GM21360 (cell line): ENCODE measurements at regions not wholly inside any gene's neighbourhood (a gene's known extent, or its start where the extent isn't known, plus 50 kb on each side); places are given as distances from the start of the nearest gene placed in this dataset.
"Not testable (repeated sequence)": the region's sequence is repeated elsewhere in the genome, so short reads cannot be mapped to it uniquely, and the experiment has no call there.

ENCODE experiments used
- ATAC-seq: cut with Tn5 transposase; IDR thresholded peaks from one replicate; pipeline ENCODE4 v1.9.1; 2021; ENCODE audit warnings: mild to moderate bottlenecking, moderate library complexity; ENCODE audit not compliant: unreplicated experiment

DNA sequence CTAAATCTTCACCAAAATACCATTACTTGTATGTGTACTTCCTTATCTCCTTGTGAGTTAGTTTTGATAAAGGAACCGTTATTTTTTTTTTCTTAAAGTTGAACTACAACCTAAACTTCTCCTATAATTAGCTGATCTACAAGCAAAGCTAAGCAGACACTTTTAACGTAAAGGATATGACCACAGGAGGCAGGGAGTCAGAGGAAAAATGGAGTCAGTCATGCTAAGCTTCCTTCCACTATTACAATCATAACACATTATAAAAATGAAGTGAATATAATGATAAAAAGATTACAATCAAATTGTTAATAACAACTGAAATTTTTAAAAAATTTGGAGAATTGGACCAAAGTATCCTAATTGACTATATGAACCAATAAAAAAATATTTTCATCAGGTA lies 892.6 kb downstream of the KCNT2 start:
- ATAC-seq: no peak

DNA sequence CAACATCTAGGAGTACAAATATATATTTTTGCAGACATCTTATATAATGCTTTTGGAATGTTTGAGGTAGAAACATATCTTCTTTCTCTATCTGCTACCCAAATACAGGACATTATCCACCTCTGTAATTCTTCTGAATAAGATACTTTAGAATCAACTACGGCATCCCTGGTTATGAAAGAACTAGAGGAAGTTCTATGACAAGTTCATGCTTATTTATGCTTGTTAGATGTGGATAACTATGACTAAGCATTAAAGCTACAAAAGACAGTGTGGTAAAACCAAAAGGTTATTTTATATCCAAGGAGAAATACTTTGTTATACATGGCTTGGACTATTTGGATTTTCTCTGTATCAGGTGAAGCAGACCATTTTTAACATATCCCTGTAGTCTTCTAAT lies 894.0 kb downstream of the KCNT2 start:
- no peak for ATAC-seq

DNA sequence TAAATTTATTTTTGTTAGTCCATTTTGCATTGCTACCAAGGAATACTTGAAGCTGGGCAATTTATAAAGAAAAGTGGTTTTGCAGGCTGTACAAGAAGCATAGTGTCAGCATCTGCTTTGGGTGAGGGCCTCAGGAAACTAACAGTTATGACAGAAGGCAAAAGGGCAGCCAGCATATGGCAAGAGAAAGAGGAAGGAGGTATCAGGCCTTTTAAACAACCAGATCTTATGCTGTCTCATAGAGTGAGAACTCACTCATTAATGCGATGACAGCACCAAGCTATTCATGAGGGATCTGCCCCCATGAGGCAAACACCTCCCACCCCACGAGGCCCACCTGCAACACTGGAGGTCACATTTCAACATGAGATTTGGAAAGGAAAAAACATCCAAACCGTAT lies 898.4 kb downstream of the KCNT2 start:
- no peak for ATAC-seq

DNA sequence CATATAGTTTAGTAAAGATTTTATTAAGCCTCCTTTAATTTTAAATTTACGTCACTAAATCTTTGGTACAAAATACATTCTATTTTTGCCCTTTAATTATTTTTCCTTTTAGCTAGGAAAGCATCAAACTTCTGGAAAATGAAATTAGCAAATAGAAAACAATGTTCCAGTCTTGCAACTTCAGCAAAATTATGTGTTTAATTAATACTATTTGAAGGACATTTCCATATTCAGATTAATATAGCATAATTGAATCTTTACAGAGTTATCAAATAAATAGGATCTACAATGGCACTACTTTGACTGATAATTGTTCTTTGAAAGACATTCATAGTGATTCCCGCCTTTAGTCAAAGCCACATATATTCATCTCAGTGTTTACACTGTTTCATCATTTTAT lies 904.2 kb downstream of the KCNT2 start:
- no peak for ATAC-seq

DNA sequence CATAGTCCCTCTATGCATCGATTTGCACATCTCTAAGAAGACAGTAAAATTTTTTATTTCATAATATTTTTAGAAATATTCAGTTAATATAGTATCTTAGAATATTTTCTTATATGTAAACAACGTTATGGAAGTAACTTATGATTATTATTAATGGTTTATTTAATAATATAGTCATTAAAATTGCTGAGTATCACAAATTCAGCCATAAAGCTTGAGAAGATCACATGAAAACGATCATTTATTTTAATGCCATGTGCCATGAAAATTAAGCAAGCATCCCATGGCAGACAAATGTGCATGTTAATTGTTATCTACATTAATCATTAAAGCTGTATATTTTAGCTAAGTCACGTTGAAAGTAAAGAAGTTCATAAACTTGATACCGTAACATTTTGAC lies 907.1 kb downstream of the KCNT2 start:
- no peak for ATAC-seq

DNA sequence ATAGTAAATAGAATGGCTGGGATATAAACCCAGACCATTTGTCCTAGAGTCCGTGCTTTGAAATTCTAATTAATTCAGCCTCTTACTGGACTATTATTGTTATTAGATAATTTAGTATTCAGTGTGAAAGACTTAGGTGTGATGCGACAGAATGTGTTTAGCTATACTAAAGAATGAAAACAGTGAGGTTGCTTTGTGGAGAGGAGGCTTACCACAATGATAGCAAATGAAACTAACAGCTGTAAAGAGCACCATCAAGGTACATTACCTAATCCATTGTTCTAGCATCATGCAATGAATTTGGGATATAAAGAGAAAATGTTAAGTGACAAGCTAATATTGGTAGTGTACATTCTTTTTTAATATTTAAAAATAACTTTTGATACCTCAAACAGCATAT lies 911.1 kb downstream of the KCNT2 start:
- ATAC-seq: no peak

DNA sequence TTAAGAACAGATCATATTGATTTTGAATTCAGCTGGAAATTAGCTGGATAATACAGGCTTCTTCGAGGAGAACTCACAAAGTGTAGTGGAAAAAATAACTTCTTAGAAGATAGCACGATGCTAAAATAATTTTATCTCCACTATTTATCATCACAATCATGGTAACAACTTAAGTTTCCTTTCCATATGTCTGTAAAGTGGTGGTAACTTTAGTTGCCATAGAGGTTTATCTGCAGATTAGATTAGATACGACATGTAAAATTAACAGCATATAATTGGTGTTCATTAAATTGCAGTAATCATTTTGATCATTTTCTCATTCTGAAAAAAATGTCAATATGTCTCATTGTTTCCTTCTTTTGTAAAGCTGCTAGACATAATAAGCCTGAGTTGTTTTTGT lies 921.5 kb downstream of the KCNT2 start:
- no peak for ATAC-seq

DNA sequence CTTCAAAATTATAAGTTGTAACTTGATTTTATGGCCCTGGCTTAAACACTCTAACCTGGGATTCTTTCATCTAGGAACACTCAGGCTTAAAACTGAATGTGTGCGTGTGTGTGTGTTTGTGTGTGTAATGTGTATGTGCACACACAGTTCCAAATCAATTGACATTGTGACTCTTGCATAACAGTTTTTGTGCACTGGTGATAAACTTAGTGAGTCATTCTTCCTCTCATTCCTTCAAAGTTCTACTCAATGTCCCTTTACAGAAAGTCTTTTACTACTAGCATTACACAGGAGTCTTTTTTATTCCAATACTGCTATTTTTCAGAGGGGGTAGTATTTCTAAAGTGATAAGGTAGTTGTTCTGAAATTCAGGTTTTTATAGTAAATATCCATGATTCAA lies 943.6 kb downstream of the KCNT2 start:
- ATAC-seq: no peak

DNA sequence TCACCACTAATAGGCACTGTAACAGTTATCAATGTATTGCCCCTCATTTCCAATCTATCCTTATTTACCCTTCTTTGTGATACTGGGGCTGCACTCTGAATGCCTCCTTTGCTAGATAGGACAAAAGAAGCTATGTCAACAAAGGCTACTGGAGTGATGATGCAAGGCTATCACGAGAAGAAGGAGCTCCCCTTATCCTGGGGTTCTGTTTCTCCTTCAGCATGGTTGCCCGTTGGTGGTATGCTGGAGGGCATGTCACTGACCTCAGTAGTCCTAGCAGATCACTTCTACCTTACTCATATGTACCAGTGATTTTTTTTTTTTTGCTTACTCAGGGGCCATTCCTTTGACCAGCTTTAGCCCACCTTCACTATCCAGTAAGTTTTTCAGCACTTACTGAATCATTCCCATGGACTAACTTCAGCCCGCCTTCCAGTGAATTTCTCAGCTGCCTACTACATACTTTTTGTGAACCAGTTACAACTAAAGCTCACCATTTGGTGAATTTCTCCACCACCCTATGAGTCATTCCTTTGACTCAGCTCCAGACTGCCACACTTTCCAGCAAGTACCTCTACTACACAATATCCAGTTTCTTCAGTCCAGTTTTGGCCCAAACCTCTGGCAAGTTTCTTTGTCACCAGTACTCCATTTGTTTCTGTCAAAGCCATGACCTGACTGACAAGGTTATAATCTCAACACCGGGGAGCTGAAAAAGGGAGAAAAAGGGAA lies 944.5 kb downstream of the KCNT2 start:
- no peak for ATAC-seq

DNA sequence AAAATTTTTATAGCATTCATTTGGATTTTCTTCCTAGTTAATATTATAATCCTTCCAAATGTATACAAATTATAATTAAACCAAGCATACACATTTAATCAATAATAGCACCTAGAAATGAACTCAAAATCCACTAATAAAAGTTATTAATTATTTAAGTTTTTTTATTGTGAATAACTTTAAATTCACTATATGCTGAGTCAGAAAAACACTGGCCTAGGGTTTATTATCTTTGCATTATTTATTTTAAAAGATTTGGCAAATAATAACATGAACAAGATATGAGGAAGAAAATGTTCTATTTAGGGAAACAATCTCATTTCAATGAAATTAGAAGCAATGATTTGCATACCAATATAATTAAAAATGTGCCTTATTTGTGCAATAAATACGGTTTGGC lies 951.5 kb downstream of the KCNT2 start:
- no peak for ATAC-seq

DNA sequence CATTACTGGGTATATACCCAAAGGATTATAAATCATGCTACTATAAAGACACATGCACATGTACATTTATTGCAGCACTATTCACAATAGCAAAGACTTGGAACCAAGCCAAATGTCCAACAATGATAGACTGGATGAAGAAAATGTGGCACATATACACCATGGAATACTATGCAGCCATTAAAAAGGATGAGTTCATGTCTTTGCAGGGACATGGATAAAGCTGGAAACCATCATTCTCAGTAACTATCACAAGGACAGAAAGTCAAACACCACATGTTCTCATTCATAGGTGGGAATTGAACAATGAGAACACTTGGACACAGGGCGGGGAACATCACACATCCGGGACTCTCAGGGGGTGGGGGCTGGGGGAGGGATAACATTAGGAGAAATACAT lies 959.4 kb downstream of the KCNT2 start:
- not testable (repeated sequence) for ATAC-seq

DNA sequence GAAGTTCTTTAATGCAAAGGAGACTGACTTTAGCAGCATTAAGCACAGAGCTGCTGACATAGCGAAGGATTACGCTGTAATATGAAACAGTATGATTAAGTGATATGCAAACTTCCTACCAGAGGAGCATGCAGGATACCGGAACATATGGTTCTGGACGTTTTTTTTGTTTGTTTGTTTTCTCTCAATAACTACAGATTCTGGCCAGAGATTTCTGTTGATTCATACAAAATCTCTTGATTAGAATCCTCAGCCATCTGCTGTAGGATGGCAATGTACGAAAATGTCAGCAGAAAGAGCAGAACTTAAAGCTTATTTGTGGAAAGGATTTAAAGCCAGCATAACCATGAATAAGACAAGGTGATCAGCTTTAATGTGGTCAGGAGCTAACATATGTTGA lies 970.7 kb downstream of the KCNT2 start:
- no peak for ATAC-seq

DNA sequence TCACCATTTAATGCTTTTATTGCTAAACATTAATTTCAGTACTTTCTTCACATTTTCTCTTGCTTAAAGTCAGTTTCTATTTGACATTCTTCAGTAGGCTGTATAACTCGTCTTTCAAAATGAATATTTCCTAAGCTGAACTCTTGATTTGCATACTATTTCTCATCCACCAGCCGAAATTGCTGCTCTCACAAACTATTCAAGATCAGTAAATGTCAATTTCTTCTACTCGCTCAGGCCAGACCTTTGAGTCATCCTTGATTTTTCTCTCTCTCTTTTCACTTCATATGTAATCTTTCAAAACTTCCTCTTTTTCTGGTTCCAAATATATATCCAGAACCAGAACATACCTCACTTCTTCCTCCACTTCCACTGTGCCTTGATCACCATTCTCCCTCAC lies 990.0 kb downstream of the KCNT2 start:
- ATAC-seq: no peak

DNA sequence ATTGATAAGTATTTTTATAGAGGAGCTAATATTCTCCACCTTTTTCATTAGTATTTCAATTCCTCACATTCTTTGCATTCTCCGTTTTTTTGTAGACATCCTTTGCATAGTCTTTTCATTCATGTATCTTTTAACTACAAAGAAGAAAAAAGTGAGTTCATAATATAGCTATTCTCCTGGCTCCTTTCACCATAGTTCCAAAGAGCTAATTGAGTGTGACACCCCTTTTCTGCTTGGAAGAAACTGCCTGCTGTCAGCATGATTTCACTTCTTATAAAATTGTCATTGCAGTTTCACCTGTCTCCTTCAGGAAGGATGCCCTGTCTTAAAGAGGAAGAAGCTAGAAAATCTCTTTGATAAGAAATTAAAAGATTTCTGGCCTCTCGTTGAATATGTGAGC lies 991.1 kb downstream of the KCNT2 start:
- no peak for ATAC-seq

DNA sequence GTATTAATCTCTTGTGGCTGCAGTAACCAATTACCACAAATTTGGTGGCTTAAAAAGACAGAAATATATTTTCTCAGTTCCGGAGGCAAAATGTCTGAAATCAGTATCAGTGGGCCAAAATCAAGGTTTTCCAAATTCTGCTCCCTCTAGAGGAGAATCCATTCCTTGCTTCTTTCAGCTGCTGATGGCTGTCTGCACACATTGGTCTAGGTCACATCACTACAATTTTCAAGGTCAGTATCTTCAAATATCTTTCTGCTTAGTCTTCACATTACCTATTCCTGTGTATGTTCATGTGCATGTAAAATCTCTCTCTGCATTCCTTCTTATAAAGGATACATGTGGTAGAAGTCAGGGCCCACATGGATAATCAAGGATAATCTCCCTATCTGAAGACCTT lies 999.4 kb downstream of the KCNT2 start:
- no peak for ATAC-seq

DNA sequence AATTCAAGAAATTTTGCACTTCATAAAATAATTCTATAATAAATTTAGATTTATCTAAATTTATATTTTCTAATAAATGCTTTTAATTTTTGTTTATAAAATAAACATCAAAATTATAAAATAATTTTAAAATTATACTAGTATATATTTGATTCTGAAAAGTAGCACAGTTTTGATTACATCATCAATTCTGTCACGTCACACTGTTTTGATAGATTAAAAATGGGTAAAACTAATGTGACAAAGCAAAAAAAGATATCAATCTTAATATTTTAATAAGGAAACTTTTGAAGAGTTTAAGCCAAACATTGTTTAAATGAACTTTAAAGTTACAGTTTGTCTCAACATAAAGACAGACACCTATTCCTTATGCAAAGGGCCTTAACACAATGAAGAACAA lies 1001.8 kb downstream of the KCNT2 start:
- ATAC-seq: no peak

DNA sequence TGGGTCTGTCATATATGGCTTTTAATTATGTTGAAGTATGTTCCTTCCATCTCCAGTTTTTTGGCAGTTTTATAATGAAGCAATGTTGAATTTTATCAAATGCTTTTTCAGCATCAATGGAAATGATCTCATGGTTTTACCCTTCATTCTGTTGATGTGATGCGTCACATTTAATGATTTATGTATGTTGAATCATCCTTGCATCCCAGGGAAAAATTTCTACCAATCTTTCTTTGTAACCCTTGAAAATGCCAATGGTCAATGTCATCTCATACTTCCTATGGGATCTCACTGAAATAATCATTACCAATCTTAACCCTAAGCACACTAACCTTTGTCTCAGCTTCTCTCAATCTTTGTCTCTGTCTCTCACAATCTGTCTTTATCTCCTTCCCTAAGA lies 1004.0 kb downstream of the KCNT2 start:
- no peak for ATAC-seq

DNA sequence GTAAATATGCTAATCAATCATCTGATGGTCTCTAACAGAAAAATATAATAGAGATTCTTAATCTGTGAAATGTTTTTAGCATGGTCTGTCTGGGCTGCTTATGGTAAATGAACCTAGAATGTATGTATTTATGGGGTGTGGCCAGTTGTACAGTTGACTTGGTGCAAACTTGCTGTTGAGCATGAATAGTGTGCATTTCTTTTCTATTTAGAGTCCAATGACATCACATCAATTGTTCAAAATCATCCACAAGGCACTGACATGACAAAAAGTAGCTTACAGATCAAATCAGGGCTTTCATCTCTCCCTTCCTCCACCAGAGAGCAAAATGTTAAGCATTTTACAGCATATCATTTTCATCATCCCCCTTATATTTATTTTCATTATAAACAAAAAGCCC lies 1010.3 kb downstream of the KCNT2 start:
- no peak for ATAC-seq

DNA sequence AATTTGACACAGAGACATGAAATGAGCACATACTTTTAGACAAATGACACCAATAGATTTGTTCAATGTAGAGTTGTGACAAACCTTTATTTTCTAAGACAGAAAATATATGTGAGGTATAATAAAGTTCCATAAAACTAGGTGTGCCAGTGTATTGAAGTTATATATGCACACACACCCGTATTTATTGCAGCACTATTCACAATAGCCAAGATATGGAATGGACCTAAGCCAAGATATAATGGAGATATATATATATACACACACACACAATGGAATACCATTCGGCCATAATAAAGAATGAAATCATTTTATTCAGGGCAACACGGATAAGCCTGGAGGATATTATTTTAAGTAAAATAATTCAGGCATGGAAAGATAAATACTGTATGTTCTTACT lies 1013.5 kb downstream of the KCNT2 start:
- no peak for ATAC-seq

DNA sequence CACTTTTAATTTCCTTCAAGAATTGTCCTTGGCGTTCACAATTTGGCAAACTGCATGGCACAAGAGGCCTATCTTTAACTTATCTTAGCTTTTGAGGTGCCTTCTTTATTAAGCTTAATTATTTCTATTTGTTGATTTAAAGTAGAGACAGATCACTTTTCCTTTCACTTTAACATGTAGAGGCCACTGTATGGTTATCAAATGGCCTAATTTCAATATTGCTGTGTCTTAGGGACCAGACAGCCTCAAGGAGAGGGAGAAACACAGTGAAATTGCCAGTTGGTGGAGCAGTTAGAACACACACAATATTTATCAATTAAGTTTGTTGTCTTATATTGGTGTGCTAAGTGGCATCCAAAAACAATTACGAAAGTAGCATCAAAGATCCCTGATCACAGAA lies 1013.9 kb downstream of the KCNT2 start:
- ATAC-seq: no peak

DNA sequence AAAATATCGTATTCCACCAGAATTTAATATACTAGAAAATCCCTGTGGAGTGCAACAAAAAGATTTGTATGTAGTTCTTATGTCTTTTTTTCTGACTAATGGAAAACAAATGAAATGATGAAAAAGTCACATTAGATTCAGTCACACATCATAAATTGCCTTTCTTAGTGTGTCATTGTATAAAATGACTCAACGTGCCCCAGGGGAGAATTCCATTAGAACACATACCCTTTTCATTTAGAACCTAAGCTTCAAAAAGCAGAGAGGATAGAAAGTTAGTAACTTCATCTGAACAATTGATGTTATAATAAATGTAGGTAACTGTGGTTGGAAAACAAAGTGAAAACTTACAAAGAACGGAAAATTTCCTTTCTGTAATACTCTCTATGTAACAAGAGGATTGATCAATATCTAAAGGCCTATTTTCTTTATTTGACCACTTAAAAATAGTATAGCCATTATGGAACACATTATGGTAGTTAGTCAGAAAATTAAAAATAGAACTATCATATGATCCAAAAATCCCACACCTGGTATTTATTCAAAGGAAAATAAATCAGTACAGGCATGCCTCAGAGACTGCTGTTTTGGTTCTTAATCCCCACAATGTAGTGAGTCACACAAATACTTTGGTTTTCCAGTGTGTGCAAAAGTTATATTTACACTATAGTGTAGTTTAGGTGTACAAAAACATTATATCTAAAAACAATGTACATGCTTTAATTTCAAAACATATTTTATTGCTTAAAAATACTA lies 1016.1 kb downstream of the KCNT2 start:
- no peak for ATAC-seq

DNA sequence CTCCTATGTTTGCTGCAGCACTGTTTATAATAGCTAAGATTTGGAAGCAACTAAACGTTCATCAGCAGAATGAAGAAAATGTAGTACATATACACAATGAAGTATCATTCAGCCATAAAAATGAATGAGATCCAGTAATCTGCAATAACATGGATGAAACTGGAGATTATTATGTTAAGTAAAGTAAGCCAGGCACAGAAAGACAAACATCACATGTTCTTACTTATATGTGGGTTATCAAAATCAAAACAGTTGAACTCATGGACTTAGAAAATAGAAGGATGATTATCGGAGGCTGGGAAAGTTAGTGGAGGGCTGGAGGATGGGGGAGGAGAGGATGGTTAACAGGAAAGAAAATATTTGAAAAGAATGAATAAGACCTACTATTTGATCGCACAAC lies 1017.6 kb downstream of the KCNT2 start:
- no peak for ATAC-seq
